A673 (cell line): ENCODE measurements at regions not wholly inside any gene's neighbourhood (a gene's known extent, or its start where the extent isn't known, plus 50 kb on each side); places are given as distances from the start of the nearest gene placed in this dataset.

ENCODE experiments used
- EZH2 ChIP-seq: fragments of 200-600 bp; sonication (generic); IDR thresholded peaks from 2 replicates; pipeline ENCODE4 v1.6.1; 2017; ENCODE audit warnings: borderline replicate concordance, low read depth, mild to moderate bottlenecking, mixed read lengths, antibody characterized with exemption, low read length; ENCODE audit not compliant: poor library complexity, severe bottlenecking
- TF ChIP-seq, protein P1 (sequence below): fragments of 300-800, 200-600 bp; sonication (generic); conservative IDR thresholded peaks from 2 replicates; pipeline ENCODE4 v1.5.1; 2017; ENCODE audit warnings: low read depth, mild to moderate bottlenecking, antibody characterized with exemption, low read length, moderate library complexity, mixed read lengths

DNA sequence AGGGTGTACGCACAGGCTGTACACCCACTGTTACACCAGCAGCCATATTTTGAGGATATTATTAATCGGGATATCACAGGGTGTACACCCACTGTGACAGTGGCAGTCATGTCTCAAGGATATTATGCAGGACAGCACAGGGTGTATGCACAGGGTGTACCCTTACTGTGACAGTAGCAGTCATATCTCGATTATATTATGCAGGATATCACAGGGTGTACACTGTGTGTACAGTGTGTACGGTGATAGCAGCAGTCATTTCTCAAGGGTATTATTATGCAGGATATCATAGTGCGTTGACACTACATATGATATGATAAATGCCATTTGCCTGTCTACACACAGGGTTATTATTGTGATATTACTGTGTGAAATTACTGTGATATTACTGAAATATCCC is 80.5 kb upstream of the SLC25A48 start:
- TF ChIP-seq EZH2, result no peak
- TF ChIP-seq, protein P1, sequence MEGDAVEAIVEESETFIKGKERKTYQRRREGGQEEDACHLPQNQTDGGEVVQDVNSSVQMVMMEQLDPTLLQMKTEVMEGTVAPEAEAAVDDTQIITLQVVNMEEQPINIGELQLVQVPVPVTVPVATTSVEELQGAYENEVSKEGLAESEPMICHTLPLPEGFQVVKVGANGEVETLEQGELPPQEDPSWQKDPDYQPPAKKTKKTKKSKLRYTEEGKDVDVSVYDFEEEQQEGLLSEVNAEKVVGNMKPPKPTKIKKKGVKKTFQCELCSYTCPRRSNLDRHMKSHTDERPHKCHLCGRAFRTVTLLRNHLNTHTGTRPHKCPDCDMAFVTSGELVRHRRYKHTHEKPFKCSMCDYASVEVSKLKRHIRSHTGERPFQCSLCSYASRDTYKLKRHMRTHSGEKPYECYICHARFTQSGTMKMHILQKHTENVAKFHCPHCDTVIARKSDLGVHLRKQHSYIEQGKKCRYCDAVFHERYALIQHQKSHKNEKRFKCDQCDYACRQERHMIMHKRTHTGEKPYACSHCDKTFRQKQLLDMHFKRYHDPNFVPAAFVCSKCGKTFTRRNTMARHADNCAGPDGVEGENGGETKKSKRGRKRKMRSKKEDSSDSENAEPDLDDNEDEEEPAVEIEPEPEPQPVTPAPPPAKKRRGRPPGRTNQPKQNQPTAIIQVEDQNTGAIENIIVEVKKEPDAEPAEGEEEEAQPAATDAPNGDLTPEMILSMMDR, result no peak
